KMS-11 (cell line): ENCODE measurements at regions not wholly inside any gene's neighbourhood (a gene's known extent, or its start where the extent isn't known, plus 50 kb on each side); places are given as distances from the start of the nearest gene placed in this dataset.

Source experiments
- H2AFZ ChIP-seq: fragments of 200-600 bp; sonication (generic); 2 replicates; pipeline ENCODE4 v1.6.1; 2016; ENCODE audit warnings: antibody characterized with exemption, mixed run types, low read depth
- H3K27ac ChIP-seq: fragments of 200-600 bp; sonication (generic); 2 replicates; pipeline ENCODE4 v1.6.1; 2016; ENCODE audit warnings: mild to moderate bottlenecking, mixed run types
- H3K27me3 ChIP-seq: fragments of 200-600 bp; sonication (generic); 2 replicates; pipeline ENCODE4 v1.6.1; 2017; ENCODE audit warnings: mild to moderate bottlenecking, low read depth, mixed run types, moderate library complexity; ENCODE audit not compliant: insufficient read depth
- H3K36me3 ChIP-seq: fragments of 200-600 bp; sonication (generic); 2 replicates; pipeline ENCODE4 v1.6.1; 2017; ENCODE audit warnings: mild to moderate bottlenecking, mixed run types; ENCODE audit not compliant: insufficient read depth
- H3K4me1 ChIP-seq: fragments of 200-600 bp; sonication (generic); 2 replicates; pipeline ENCODE4 v1.6.1; 2016; ENCODE audit warnings: mild to moderate bottlenecking, low read depth, mixed run types; ENCODE audit not compliant: poor library complexity, severe bottlenecking
- H3K4me2 ChIP-seq: fragments of 200-600 bp; sonication (generic); 2 replicates; pipeline ENCODE4 v1.7.0; 2016; ENCODE audit warnings: mild to moderate bottlenecking, mixed run types
- H3K4me3 ChIP-seq: fragments of 200-600 bp; sonication (generic); IDR thresholded peaks from 2 replicates; pipeline ENCODE4 v1.6.1; 2017; ENCODE audit warnings: low read depth, low read length, mixed read lengths; ENCODE audit not compliant: insufficient read depth
- H3K79me2 ChIP-seq: fragments of 200-600 bp; sonication (generic); 2 replicates; pipeline ENCODE4 v1.6.1; 2016; ENCODE audit warnings: low read depth, mixed run types; ENCODE audit not compliant: insufficient read depth
- H3K9ac ChIP-seq: fragments of 200-600 bp; sonication (generic); 2 replicates; pipeline ENCODE4 v1.6.1; 2016; ENCODE audit warnings: mild to moderate bottlenecking, mixed run types
- H4K20me1 ChIP-seq: fragments of 200-600 bp; sonication (generic); 2 replicates; pipeline ENCODE4 v1.6.1; 2016; ENCODE audit warnings: mild to moderate bottlenecking, mixed run types; ENCODE audit not compliant: insufficient read depth
- CTCF ChIP-seq: fragments of 200-600 bp; sonication (generic); conservative IDR thresholded peaks from 2 replicates; pipeline ENCODE4 v1.6.1; 2017; ENCODE audit warnings: low read depth, mild to moderate bottlenecking, antibody characterized with exemption, low read length, moderate library complexity, mixed read lengths

DNA sequence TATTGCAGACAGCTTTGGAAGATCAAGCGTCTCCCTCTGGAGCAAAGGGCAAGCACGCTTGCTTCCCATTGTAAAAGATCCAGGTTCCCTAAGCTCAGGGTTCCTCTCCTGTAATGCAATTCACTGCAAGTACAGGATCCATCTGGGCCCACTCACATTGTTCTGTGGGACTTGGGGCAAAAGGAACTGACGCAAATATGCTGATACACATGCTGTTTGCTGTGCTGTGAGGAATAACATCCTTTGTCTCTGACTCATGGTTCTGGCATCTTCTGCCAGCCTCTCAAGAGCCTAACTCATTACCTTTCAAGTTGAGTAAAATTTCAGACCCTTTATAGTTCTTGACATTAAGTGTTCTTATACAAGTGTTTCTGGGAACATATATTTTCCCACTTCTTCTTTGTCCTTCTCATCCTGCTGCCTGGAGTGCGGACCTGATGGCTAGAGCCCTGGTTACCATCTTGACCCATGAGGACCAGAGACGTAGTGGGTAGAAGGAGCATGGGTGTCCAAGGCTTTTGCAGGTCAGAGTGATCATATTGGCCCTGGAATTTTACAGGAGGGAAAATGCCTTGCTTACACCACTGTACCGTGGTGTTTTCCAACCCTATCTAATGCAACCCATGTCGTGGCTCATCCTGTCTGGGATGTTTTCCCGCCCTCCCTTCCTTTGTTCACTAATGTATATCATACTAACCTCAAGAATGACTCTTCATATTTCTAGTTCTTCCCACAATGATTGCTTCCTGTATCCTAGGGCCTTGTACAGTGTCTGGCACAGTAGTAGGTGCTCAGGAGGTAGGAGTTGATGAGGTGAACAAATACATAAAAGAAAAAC, 145.7 kb upstream of the GLI2 start:
- Histone ChIP-seq H3K27me3 (no peaks in the 10 kb centered on the region), H2AFZ (no peak overlapping the region), H3K79me2 (no peaks in the 10 kb centered on the region), H3K27ac (no peak overlapping the region), H3K9ac (no peak overlapping the region), H4K20me1 (no peaks in the 10 kb centered on the region), H3K4me3 (no peak overlapping the region), H3K36me3 (no peaks in the 10 kb centered on the region), H3K4me1 (no peaks in the 10 kb centered on the region), H3K4me2 (no peak overlapping the region)
- no peak for TF ChIP-seq CTCF

- Histone ChIP-seq H3K36me3 (no peaks in the 10 kb centered on the region), H4K20me1 (no peaks in the 10 kb centered on the region), H3K79me2 (no peaks in the 10 kb centered on the region), H3K4me3 (no peak overlapping the region), H3K4me2 (no peak overlapping the region), H3K27me3 (no peaks in the 10 kb centered on the region), H3K9ac (no peak overlapping the region), H2AFZ (no peak overlapping the region), H3K4me1 (no peaks in the 10 kb centered on the region), H3K27ac (no peak overlapping the region)
- no peak for TF ChIP-seq CTCF
Observed at GRCh38 chr2:120590841-120591240, 144.8 kb upstream of the GLI2 start.

GRCh38 chr2:120591572-120591971, 144.1 kb upstream of the GLI2 start:
- H3K9ac ChIP-seq, result no peak overlapping the region
- H4K20me1 ChIP-seq, result no peaks in the 10 kb centered on the region
- H2AFZ ChIP-seq, result no peak overlapping the region
- no peaks in the 10 kb centered on the region for H3K27me3 ChIP-seq
- H3K4me3 ChIP-seq, result no peak overlapping the region
- no peak overlapping the region for H3K4me2 ChIP-seq
- H3K27ac ChIP-seq, result no peak overlapping the region
- no peaks in the 10 kb centered on the region for H3K4me1 ChIP-seq
- no peak for TF ChIP-seq CTCF
- H3K79me2 ChIP-seq, result no peaks in the 10 kb centered on the region
- H3K36me3 ChIP-seq, result no peaks in the 10 kb centered on the region

DNA sequence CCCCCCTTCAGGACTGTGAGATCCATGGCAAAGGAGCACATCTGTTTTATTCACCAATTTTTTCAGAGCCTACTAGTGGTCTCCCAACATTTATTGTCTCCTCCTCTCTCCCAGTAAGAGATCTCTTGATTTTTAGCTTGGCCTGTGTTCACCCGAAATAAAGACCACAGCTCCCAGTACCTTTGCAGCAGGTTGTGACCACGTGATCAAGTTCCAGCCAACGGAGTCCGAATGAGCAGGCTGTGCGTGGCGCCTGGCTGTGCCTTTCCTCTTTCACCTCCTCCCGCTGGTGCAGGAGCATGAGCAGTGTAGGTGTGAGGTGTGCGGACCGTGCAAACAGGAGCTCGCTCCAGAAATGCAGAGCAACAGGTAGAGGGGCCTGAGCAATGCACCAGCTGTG, 143.6 kb upstream of the GLI2 start:
- TF ChIP-seq CTCF, result no peak
- Histone ChIP-seq H3K4me3 (no peak overlapping the region), H3K36me3 (no peaks in the 10 kb centered on the region), H3K27ac (no peak overlapping the region), H2AFZ (no peak overlapping the region), H3K9ac (no peak overlapping the region), H4K20me1 (no peaks in the 10 kb centered on the region), H3K4me1 (no peaks in the 10 kb centered on the region), H3K79me2 (no peaks in the 10 kb centered on the region), H3K4me2 (no peak overlapping the region), H3K27me3 (no peaks in the 10 kb centered on the region)
